ENCODE measurements at regions not wholly inside any gene's neighbourhood (a gene's known extent, or its start where the extent isn't known, plus 50 kb on each side); places are given as distances from the start of the nearest gene placed in this dataset.

DNA sequence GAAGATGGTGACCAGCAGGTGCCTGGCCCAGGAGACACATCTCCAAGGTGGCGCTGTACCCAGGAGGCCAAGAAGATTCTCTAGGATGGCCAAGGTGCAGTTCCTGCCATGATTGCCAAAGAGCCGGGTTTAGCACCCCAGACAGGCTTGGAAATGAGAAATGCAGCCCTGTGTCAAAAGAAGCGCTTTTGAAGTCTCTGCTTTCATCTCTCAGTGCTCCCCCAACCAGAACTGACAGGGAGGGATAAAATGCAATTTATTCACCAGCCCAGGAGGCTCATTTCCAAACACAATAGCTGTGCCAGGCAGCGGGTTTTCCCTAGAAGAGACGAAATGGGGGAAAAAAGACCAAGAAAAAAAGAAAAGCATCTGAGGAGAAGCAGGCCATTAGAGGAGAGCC, 195.9 kb upstream of the NCAM1 start:
- no peak for DNase-seq

DNA sequence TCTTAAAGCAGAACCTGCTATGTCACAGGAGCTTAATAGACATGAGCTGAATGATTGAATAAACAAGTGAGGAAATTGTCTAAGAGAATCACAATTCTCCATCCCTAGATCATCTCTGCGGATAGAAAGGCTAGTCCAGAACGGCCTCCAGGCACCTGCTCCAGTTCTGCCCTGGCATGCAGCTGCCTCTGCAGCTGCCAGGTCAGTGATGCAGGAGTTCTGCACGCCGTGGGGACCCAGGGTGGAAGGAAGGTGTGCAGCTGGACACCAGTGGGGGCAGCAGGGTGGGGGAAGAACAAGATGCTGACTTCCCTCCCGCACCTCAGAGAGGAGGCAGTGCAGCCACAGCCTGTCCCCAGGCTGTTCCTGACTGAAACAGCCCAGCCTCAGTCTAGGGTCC, 192.1 kb upstream of the NCAM1 start:
- DNase-seq = no peak

- DNase-seq = no peak
Observed at GRCh38 chr11:112769584-112769983, 191.6 kb upstream of the NCAM1 start.

DNA sequence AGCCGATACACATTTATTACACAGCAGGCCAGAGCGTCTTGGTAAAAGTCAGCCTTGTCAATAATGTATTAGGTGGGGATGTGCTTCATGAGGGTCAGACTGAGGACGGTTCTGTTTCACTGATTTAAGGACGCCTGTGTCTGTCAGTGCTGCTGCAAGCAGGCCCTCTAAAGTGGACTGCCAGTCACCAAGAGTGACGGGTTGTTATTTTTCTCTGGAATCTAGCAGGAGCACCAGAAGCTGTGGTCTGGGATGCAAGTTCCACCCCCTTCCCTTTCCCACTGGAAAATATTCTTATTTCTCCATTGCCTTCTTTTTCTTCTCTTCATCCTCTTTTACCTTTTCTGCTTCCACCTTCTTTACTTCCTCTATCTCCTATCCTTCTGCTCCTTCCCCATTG, 191.2 kb upstream of the NCAM1 start:
- no peak for DNase-seq

GRCh38 chr11:112770487-112770886, 190.7 kb upstream of the NCAM1 start:
- DNase-seq = no peak

DNA sequence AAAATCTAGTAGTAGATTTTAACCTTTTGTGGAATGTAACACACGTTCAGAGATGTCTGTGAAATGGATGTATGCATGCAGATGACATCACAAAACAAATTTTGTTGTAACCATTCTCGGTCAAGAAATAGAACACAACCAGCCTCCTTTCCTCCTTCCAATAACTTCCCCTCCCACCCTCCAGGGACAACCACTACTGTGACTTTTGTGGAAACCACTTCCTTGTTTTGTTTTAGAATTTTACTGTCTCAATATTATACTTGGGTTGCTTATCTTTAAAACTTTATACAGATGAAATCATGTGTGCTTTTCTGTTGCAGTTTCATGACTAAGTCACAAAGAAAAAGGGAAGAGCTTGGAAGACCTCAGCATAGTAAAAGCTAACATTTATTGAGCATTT, 189.4 kb upstream of the NCAM1 start:
- DNase-seq = no peak

DNA sequence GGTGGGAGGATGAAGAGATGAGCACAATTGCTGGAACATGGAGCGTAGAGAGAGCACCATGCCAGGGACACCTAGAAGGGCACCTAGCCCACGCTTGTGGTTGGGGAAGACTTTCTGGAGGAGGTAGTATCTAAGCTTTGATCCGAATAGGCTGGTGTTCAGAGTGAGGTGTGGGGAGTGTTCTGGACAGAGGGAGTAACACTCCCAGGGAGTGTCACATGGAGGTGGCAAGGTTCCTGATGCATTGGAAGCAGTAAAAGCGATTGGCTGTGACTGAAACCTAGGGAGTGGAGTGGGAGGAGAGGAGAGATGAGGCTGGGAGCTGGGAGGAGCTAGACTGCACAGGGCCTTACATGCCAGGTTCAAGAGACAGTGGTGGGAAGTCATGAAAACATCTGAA, 188.0 kb upstream of the NCAM1 start:
- DNase-seq = no peak

GRCh38 chr11:112776834-112777233, 184.4 kb upstream of the NCAM1 start:
- DNase-seq = no peak

- no peak for DNase-seq
Observed at GRCh38 chr11:112777283-112777751, 183.9 kb upstream of the NCAM1 start.

DNA sequence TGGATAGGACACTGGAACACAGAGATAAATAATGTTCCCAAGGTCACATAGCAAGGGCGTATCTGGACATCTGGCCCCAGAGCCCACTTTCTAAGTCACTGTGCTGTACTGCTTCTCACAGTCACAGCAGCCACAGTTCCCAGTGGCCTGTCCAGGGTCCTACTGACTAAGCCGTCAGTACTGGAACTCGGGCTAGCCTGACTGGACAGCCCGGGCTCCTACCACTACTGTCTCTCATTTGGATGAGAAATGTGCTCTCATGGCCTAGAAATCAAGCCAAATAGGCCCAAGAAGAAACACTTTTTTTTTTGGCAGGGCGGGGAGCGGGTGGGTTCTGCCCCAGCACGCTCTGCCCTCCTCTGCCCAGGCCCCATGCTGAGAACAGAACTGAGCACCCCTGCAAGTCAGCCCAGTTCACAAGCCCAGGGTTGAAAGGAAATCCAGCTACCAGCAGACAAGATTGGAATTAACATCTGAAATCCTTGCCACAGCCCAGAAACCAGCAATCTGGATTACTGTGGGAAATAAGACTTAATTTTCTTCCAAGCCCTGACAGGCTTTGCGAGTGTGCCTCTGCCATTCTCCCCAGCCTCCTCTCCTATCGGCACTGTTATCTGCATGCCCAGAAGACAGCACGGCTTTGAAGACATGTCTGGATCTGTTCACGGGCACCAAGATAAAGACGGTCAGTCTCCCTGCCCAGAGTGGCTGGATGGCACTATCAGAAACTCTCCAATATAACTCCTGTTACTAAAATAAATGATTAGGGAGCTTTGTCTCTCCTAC, 182.9 kb upstream of the NCAM1 start:
- no peak for DNase-seq

GRCh38 chr11:112778877-112779266, 182.3 kb upstream of the NCAM1 start:
- no peak for DNase-seq

- DNase-seq = no peak
Observed at GRCh38 chr11:112780351-112781087, 180.7 kb upstream of the NCAM1 start.

DNA sequence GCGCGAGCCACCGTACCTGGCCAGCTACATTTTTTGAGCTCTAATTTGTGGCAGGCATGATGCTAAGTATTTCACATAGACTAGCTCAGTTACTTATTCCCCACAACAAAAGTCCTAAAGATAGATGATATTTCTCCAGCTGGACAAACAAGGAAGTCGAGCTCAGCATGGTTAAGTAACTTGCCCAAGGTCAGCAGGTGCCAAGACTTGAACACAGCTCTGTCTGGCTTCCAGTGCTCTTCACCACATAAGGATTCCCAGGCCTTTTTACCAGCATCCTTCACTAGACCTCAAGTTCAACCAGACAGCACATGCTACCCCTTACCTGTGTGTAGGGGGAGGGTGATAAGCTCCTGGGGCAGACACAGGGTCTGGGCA, 177.3 kb upstream of the NCAM1 start:
- DNase-seq = no peak

DNA sequence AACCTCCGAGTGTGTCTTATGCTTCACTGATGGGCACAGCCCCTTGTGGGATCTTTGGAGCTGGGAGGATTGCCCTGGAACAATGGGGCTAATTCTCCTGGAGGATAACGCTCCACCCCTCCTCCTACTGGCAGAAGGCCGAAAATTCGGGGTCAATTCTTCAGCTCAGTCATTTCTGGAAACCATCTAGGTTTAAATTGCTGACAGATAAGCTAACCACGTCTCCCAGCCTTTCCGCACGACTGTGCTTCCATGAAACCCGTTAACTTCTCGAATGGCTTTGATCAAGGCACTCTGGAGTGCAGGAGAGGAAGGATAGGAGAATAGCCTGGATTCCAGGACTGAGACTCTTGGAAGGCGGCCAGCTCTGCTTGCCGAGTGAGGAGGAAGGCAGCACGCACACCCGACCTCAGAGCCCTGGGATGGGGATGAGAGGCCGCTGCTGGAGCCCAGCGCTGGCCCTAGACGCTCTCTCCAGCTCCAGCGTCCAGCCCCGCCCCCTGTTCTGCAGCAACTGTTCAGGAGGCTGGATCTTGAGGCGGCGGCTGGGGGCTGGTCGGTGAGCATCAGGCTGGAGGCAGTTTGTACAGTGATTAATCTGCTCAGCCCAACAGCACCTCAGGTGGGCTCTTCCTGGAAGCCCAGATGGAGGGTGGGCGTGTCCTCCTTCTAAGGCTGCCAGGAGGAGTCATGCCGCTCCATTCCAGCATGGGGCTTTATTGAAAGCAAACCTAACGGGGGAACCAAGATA, 176.7 kb upstream of the NCAM1 start:
- DNase-seq = no peak

GRCh38 chr11:112785149-112785548, 176.1 kb upstream of the NCAM1 start:
- DNase-seq = no peak

DNA sequence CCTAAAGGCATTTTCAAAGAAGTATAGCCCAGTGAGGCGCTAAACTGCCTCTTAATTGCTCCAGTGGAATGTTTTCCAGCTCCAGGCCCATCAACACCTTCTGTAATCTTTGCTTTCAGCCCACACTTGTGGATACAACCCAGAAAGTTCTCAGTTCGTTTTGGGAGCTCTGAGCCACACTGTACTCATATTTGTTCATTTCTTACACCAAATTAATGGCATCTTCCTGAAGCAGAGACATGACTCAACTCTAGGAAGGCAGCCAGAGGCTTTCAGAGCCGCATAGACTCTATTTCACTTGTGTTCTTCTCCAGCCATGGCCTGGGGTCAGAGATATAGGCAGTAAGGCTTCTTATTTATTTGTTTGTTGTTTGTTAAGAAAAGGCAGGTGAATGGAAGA, 175.5 kb upstream of the NCAM1 start:
- DNase-seq = no peak

GRCh38 chr11:112786196-112786595, 175.0 kb upstream of the NCAM1 start:
- no peak for DNase-seq

GRCh38 chr11:112786886-112787530, 174.2 kb upstream of the NCAM1 start:
- no peak for DNase-seq

- DNase-seq = no peak
Observed at GRCh38 chr11:112789481-112789880, 171.7 kb upstream of the NCAM1 start.

- no peak for DNase-seq
Observed at GRCh38 chr11:112790286-112790685, 170.9 kb upstream of the NCAM1 start.

GRCh38 chr11:112792070-112792469, 169.2 kb upstream of the NCAM1 start:
- no peak for DNase-seq

- DNase-seq = no peak
Observed at GRCh38 chr11:112793416-112793815, 167.8 kb upstream of the NCAM1 start.

- no peak for DNase-seq
Observed at GRCh38 chr11:112794331-112794846, 166.8 kb upstream of the NCAM1 start.
